GM12892 (cell line): ENCODE measurements at regions not wholly inside any gene's neighbourhood (a gene's known extent, or its start where the extent isn't known, plus 50 kb on each side); places are given as distances from the start of the nearest gene placed in this dataset.

Experiments used
- POLR2A ChIP-seq: IDR thresholded peaks from 2 replicates; pipeline ENCODE4 v1.6.1; 2011; ENCODE audit warnings: low read depth, low read length, control low read depth
- POLR2AphosphoS5 ChIP-seq: IDR thresholded peaks from 2 replicates; pipeline ENCODE4 v1.6.1; 2011; ENCODE audit warnings: low read depth, low read length, control low read depth
- TAF1 ChIP-seq: IDR thresholded peaks from 2 replicates; pipeline ENCODE4 v1.6.1; 2011; ENCODE audit warnings: low read depth, mild to moderate bottlenecking, control low read depth, low read length, borderline replicate concordance

GRCh38 chr15:61605343-61605742, 376.2 kb upstream of the RORA start:
- TF ChIP-seq POLR2A (no peak), POLR2AphosphoS5 (no peak), TAF1 (no peak)
